ENCODE measurements at regions not wholly inside any gene's neighbourhood (a gene's known extent, or its start where the extent isn't known, plus 50 kb on each side); places are given as distances from the start of the nearest gene placed in this dataset.

GRCh38 chr11:29281271-29281777 is 735.5 kb downstream of the KCNA4 start:
- H3K4me3 ChIP-seq (ENCODE audit: low read length), result no peak overlapping the region
- no peak for TF ChIP-seq EZH2phosphoT487 (IDR thresholded peaks at IDR 0.05; ENCODE audit: borderline replicate concordance, low read length)
- TF ChIP-seq CTCF (IDR thresholded peaks at IDR 0.05; ENCODE audit: low read depth, low read length, poor library complexity, severe bottlenecking), result no peak
- no peaks in the 10 kb centered on the region for H3K36me3 ChIP-seq (ENCODE audit: control insufficient read depth, low read length)
- H3K9me3 ChIP-seq (ENCODE audit: control insufficient read depth, insufficient read depth, low read length), result no peaks in the 10 kb centered on the region
- no peaks in the 10 kb centered on the region for H3K9me2 ChIP-seq (replicated peaks; ENCODE audit: control insufficient read depth, low read length)
- H3K27ac ChIP-seq (ENCODE audit: low read depth, low read length), result no peak overlapping the region
- no peaks in the 10 kb centered on the region for H3K27me3 ChIP-seq (ENCODE audit: control insufficient read depth, low read length)
- no peaks in the 10 kb centered on the region for H3K4me1 ChIP-seq (ENCODE audit: control insufficient read depth, low read length)
- H3K79me2 ChIP-seq (ENCODE audit: control insufficient read depth, low read length), result no peaks in the 10 kb centered on the region
- H4K20me1 ChIP-seq (ENCODE audit: control insufficient read depth, insufficient read depth, low read depth, low read length), result no peaks in the 10 kb centered on the region
- no peak overlapping the region for H3K4me2 ChIP-seq (ENCODE audit: low read length)
- no peaks in the 10 kb centered on the region for H3F3A ChIP-seq (ENCODE audit: control insufficient read depth, insufficient read depth)

- Histone ChIP-seq H4K20me1 (ENCODE audit: control insufficient read depth, insufficient read depth, low read depth, low read length) (no peaks in the 10 kb centered on the region), H3F3A (ENCODE audit: control insufficient read depth, insufficient read depth) (no peaks in the 10 kb centered on the region), H3K36me3 (ENCODE audit: control insufficient read depth, low read length) (no peaks in the 10 kb centered on the region), H3K4me1 (ENCODE audit: control insufficient read depth, low read length) (no peaks in the 10 kb centered on the region), H3K4me2 (ENCODE audit: low read length) (no peak overlapping the region), H3K9me3 (ENCODE audit: control insufficient read depth, insufficient read depth, low read length) (no peaks in the 10 kb centered on the region), H3K27me3 (ENCODE audit: control insufficient read depth, low read length) (no peaks in the 10 kb centered on the region), H3K27ac (ENCODE audit: low read depth, low read length) (no peak overlapping the region), H3K79me2 (ENCODE audit: control insufficient read depth, low read length) (no peaks in the 10 kb centered on the region), H3K9me2 (replicated peaks; ENCODE audit: control insufficient read depth, low read length) (no peaks in the 10 kb centered on the region), H3K4me3 (ENCODE audit: low read length) (no peak overlapping the region)
- TF ChIP-seq EZH2phosphoT487 (IDR thresholded peaks at IDR 0.05; ENCODE audit: borderline replicate concordance, low read length) (no peak), CTCF (IDR thresholded peaks at IDR 0.05; ENCODE audit: low read depth, low read length, poor library complexity, severe bottlenecking) (no peak)
Observed at GRCh38 chr11:29280452-29280851, 736.4 kb downstream of the KCNA4 start.

- no peaks in the 10 kb centered on the region for H3K36me3 ChIP-seq (ENCODE audit: control insufficient read depth, low read length)
- H3F3A ChIP-seq (ENCODE audit: control insufficient read depth, insufficient read depth), result no peaks in the 10 kb centered on the region
- no peaks in the 10 kb centered on the region for H4K20me1 ChIP-seq (ENCODE audit: control insufficient read depth, insufficient read depth, low read depth, low read length)
- no peak overlapping the region for H3K27ac ChIP-seq (ENCODE audit: low read depth, low read length)
- no peaks in the 10 kb centered on the region for H3K9me3 ChIP-seq (ENCODE audit: control insufficient read depth, insufficient read depth, low read length)
- no peak overlapping the region for H3K4me3 ChIP-seq (ENCODE audit: low read length)
- H3K9me2 ChIP-seq (replicated peaks; ENCODE audit: control insufficient read depth, low read length), result no peaks in the 10 kb centered on the region
- no peaks in the 10 kb centered on the region for H3K79me2 ChIP-seq (ENCODE audit: control insufficient read depth, low read length)
- H3K4me1 ChIP-seq (ENCODE audit: control insufficient read depth, low read length), result no peaks in the 10 kb centered on the region
- no peak overlapping the region for H3K4me2 ChIP-seq (ENCODE audit: low read length)
- no peak for TF ChIP-seq CTCF (IDR thresholded peaks at IDR 0.05; ENCODE audit: low read depth, low read length, poor library complexity, severe bottlenecking)
- TF ChIP-seq EZH2phosphoT487 (IDR thresholded peaks at IDR 0.05; ENCODE audit: borderline replicate concordance, low read length), result no peak
- H3K27me3 ChIP-seq (ENCODE audit: control insufficient read depth, low read length), result no peaks in the 10 kb centered on the region
Observed at GRCh38 chr11:29279716-29280115, 737.1 kb downstream of the KCNA4 start.

Data from DOHH2 (cell line).